22Rv1 (cell line): ENCODE measurements at regions not wholly inside any gene's neighbourhood (a gene's known extent, or its start where the extent isn't known, plus 50 kb on each side); places are given as distances from the start of the nearest gene placed in this dataset.

Source experiments
- ZFX ChIP-seq: fragments of 450-650 bp; IDR thresholded peaks from 2 replicates; pipeline ENCODE4 v1.6.1; 2017; ENCODE audit warnings: antibody characterized with exemption, borderline replicate concordance
- TF ChIP-seq, protein P1 (sequence below): fragments of 450-650 bp; IDR thresholded peaks from 2 replicates; pipeline ENCODE4 v1.5.1; 2017; ENCODE audit warnings: mild to moderate bottlenecking

DNA sequence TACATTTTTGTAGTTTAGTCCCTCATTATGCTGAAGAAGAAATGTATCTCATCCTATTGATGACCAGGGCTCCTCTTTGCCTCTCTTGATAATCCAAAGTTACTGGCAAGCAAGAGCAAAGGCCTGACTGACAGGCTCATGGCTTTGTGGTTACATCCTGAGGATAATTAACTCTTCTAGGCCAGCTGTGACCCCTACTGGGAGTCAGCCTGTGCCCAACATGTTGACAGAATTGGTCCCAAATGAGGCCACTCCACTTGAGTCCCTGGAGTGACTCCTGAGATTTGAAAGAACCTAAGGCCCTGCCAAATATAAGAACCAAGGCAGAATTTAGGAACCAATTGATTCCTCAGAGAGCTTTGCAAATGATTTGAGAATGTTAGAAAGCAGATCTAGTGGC is 973.8 kb upstream of the CELF4 start:
- TF ChIP-seq, protein P1, sequence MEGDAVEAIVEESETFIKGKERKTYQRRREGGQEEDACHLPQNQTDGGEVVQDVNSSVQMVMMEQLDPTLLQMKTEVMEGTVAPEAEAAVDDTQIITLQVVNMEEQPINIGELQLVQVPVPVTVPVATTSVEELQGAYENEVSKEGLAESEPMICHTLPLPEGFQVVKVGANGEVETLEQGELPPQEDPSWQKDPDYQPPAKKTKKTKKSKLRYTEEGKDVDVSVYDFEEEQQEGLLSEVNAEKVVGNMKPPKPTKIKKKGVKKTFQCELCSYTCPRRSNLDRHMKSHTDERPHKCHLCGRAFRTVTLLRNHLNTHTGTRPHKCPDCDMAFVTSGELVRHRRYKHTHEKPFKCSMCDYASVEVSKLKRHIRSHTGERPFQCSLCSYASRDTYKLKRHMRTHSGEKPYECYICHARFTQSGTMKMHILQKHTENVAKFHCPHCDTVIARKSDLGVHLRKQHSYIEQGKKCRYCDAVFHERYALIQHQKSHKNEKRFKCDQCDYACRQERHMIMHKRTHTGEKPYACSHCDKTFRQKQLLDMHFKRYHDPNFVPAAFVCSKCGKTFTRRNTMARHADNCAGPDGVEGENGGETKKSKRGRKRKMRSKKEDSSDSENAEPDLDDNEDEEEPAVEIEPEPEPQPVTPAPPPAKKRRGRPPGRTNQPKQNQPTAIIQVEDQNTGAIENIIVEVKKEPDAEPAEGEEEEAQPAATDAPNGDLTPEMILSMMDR = no peak
- no peak for TF ChIP-seq ZFX
